ENCODE measurements at regions not wholly inside any gene's neighbourhood (a gene's known extent, or its start where the extent isn't known, plus 50 kb on each side); places are given as distances from the start of the nearest gene placed in this dataset.
"Not testable (repeated sequence)": the region's sequence is repeated elsewhere in the genome, so short reads cannot be mapped to it uniquely, and the experiment has no call there.

DNA sequence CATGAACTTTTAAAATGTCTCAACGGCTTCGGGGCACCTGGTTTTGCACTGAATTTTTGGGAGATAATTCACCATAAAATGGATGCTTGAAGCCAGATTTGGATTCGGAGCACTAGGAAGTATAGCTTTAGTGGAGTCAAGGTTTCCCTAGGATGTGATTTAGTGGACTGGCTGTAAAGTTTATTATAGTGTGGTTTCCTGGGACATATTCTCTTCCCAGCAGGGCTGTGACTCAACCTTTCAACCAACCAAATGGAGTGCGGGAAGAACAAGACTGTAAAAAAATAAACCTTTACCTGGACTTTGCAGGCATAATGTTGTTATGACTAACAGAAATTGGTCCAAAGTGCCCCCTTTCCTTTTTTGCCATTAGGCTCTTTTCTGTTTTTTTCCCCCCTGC, 327.4 kb upstream of the MAN1A1 start:
- no peak for DNase-seq

- no peak for DNase-seq
These were observed 326.7 kb upstream of the MAN1A1 start for GRCh38 chr6:119676230-119676629.

DNA sequence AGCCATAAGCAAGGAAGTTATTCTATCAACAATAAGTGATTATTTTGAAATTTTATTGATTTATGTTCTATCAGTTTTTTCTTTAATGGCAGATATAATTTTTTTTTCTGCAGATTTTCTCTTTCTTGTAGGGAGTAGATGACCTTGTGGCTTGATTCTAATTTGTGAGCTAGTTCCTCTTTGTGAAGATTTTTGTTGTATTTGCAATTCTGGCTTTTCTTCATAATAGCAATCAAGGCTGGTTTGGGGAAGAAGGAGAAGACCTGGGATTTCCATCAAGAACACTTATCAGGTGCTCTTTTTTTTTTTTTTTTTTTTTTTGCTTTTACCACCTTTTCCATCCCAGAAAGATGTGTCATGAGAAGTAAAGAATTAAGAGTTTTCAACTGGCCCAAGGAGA, 324.2 kb upstream of the MAN1A1 start:
- DNase-seq = no peak

- no peak for DNase-seq
These were observed 323.2 kb upstream of the MAN1A1 start for GRCh38 chr6:119672725-119673124.

- DNase-seq = no peak
These were observed 321.5 kb upstream of the MAN1A1 start for GRCh38 chr6:119671105-119671504.

DNA sequence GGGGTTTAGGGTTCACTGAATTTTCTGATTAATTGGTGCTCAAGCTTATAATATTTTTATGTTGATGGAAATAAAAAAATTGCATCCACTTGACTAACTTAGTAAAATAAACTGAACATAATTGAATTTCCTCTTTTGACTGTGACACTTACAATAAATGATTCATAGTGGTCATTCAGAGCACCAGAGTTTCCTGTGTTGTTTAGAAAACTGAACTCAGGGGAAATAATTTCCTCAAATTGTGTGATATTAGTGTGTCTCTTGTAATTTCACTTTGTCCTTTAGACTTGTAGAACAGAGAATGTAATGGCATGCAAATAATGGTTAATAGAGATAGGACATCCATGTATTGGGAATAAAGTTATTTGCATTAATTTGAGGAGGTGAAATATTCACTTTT, 319.7 kb upstream of the MAN1A1 start:
- DNase-seq = no peak

GRCh38 chr6:119665432-119665831, 315.9 kb upstream of the MAN1A1 start:
- DNase-seq = not testable (repeated sequence)

DNA sequence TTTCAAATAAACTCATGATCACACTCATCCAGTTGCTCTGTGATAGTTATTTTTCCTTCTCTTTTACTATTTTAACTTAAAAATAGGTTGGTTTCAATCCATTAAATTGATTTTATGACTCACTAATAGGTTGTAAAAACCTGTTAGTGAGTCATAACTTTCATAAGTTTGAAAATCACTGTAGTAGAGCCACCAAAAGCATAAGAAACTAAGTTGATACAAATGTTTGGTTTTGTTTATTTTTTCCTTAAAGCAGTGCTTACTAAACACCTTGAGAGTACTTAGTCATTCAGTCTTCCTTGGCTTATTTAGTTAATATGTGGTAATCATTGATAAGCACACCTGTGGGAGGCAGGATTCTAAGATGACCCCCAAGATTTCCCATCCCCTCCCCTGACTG, 312.1 kb upstream of the MAN1A1 start:
- DNase-seq = no peak

GRCh38 chr6:119661078-119661477, 311.5 kb upstream of the MAN1A1 start:
- DNase-seq = no peak

- DNase-seq = no peak
These were observed 309.4 kb upstream of the MAN1A1 start for GRCh38 chr6:119658917-119659316.

- no peak for DNase-seq
These were observed 305.6 kb upstream of the MAN1A1 start for GRCh38 chr6:119655124-119655523.

DNA sequence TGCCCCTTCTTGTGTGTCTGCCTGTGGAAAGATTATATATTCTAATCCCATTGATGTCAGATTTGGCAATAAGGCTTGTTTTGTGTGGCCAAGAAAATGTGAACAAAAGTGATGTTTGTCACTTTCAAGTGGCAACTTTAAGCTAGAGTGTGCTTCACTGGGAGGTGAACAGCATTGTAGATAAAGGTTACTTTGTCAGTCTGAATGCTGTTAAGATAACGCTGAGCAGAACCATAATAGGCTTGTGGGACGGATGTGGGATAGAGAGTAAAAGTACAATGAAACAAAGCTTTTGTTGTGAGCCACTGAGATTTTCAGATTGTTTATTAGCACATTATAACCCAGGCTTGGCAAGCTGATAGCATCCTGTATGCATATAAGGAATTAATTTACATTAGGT, 303.8 kb upstream of the MAN1A1 start:
- no peak for DNase-seq

- no peak for DNase-seq
These were observed 300.0 kb upstream of the MAN1A1 start for GRCh38 chr6:119649531-119649930.

DNA sequence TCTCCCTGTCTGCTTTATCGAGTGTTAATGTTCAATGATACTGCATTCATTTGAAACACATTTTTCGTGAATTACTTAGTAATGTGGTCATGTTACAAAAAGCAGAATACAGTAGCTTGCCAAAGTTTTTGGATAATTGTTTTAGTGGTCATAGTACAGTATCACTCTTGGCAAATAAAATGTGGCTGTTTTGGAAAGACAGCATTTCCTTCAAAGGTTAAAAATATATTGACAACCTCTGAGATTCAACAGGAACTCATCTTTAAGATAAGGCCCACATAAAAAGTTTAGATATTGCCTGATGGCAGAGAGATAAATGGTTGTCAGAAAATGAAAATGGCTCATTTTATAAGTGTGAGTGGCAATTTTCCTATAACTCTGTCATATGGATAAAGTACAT, 297.7 kb upstream of the MAN1A1 start:
- no peak for DNase-seq

DNA sequence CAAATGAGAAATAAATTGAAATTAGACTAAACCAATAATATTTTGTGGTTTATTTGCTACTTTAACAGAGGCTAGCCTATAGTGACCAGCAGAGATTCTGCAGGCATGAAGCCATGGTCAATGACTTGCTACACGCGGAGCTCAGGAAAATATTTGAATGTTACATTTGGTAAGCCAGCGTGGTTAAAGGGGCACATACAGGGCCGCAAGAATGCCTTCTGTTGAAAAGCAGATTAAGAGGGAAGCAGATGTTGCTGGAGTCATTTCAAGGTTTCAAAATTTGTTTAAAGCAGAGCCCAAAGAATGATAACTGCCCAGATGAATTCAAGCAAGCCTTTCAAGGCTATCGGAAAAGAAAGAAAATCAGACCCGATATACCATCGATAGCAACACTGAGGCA, 294.3 kb upstream of the MAN1A1 start:
- no peak for DNase-seq

- DNase-seq = no peak
These were observed 288.2 kb upstream of the MAN1A1 start for GRCh38 chr6:119637768-119638167.

GRCh38 chr6:119636060-119636459, 286.5 kb upstream of the MAN1A1 start:
- no peak for DNase-seq

DNA sequence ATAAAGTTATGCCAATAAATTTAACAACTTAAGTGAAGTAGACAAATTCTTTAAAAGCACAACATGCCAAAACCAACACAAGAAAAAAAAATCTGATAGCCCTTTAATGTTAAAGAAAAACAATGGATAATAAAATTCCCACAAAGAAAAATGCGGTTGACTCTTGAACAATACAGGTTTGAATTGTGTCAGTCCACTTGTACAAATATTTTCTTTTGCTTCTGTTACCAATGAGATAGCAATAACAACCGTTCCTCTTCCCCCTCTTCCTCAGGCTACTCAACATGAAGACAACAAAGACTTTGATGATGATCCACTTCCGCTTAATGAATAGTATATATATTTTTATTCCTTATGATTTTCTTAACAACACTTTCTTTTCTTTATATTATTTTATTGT, 283.9 kb upstream of the MAN1A1 start:
- DNase-seq = no peak

DNA sequence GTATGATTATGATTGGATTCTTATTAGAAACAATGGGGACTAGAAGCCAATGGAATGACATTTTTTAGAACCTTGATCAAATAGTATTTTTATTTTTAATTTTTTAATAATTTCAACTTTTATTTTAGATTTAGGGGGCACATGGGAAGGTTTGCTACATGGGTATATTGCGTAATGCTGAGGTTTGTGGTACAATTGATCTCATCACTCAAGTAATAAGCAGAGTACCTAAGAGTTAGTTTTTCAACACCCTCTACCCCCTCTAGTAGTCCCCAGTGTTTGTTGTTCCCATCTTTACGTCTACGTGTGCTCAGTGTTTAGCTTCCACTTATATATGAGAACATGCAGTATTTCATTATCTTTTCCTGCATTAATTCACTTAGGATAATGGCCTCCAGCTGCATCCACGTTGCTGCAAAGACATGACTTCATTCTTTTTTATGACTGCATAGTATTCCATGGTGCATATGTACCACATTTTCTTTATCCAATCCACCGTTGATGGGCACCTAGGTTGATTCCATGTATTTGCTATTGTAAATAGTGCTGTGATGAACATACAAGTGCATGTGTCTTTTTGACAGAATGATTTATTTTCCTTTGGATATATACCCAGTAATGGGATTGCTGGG, 281.1 kb upstream of the MAN1A1 start:
- no peak for DNase-seq

- no peak for DNase-seq
These were observed 279.4 kb upstream of the MAN1A1 start for GRCh38 chr6:119628691-119629594.

DNA sequence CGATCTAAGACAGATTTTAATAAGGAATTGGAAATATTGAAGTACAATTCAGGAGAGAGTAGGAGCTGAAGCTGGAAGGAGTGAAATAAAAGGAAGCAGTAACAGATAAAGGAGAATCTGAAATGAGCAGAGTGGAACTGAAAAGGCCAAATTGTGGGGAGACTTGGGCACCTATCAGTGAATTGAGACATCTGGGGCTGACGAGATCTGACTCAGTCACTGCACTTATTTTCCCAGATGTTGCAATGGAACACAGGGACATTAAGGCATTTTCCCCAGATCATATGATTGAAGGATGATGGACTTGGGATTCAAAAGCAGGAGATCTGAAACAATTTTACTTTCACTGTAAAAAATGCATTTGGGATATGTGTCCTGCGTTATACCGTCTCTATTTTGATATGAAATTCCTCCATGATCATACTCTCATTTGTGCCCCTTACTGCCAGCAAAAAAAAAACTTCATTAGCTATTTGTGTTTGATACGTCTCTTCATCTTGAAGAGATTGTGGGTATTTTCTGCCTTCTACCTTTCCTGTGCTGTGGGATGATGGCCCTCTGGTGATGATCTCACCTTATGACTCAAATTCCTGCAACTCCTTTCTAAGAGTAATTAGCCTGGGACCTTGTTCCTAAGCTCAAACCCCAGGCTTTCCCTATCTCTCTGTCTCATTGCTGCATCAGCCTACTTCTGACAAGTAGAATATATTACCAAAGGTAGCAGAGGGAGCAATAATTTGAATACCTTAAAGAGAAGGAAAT, 278.5 kb upstream of the MAN1A1 start:
- no peak for DNase-seq

DNA sequence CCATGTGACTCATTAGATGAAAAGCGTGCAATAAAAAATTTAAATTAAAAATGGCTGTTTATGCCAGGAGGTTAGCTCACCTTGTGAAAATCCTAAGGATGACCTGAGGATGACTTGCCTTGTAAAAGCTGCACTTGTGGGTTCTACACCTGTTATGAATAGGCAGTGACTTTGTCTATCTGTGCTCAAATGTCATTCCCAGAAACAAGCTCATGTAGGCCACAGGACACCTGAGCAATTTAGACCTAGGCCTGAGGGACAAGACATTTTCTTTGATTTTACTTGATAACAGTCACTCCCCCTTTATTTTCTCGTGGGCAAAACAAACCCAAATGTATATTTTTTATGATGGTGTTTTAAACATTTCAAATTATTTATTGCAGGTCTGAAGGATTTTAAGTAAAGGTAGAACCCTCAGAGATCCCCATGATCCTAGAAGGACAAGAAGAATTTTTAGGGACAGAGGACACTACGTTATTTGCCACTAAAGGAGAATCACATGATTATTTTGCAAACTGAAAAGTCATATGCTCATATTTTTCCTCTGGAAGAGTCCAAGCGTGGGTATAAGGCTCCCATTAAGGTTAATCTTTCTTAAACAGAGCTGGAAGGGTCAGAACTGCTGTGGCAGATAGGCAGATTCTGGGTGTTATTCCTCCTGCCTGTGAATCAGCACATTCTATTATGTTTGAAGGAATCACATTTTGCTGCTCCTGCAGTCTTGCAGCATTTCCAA, 277.5 kb upstream of the MAN1A1 start:
- no peak for DNase-seq
